Natural killer cell (primary cell): ENCODE measurements at regions not wholly inside any gene's neighbourhood (a gene's known extent, or its start where the extent isn't known, plus 50 kb on each side); places are given as distances from the start of the nearest gene placed in this dataset.

Experiments used
- ATAC-seq, 3 donors: fragments of 150-1000 bp in 2 of 3; fragments of 200-7000 bp in 1 of 3; cut with Tn5 transposase; 1 replicate in 1 of 3; 2 replicates in 2 of 3; pipeline ENCODE4 v1.10.0; 2021; ENCODE audit warnings: mild to moderate bottlenecking in 2 of 3, moderate library complexity in 2 of 3
- DNase-seq, 2 donors: peaks; one replicate each; pipeline versions ENCODE4 v3.0.0 to v3.0.0-alpha.2; 2013 to 2021; ENCODE audit warnings: mixed read lengths in 1 of 2
- H3K27ac ChIP-seq: one replicate; pipeline ENCODE4 v1.5.1; 2013; ENCODE audit warnings: mild to moderate bottlenecking, low read length
- H3K27me3 ChIP-seq: one replicate; pipeline ENCODE4 v1.6.1; 2013; ENCODE audit warnings: low read length; ENCODE audit not compliant: control insufficient read depth, insufficient read depth
- H3K36me3 ChIP-seq: one replicate; pipeline ENCODE4 v1.6.1; 2013; ENCODE audit warnings: low read length; ENCODE audit not compliant: control insufficient read depth, insufficient read depth
- H3K4me1 ChIP-seq: one replicate; pipeline ENCODE4 v1.6.1; 2013; ENCODE audit warnings: low read length; ENCODE audit not compliant: control insufficient read depth, insufficient read depth
- H3K4me3 ChIP-seq: one replicate; pipeline ENCODE4 v1.5.1; 2013; ENCODE audit warnings: low read length
- H3K9me3 ChIP-seq: one replicate; pipeline ENCODE4 v1.6.1; 2013; ENCODE audit warnings: low read length; ENCODE audit not compliant: control insufficient read depth, insufficient read depth
- H3K27ac Mint-ChIP-seq, 2 donors: one replicate each; pipeline ENCODE4 v1.8.0; 2022; ENCODE audit warnings: mild to moderate bottlenecking in 2 of 2, mixed read lengths in 2 of 2, moderate library complexity in 1 of 2
- H3K27me3 Mint-ChIP-seq, 2 donors: one replicate each; pipeline ENCODE4 v1.8.0; 2022; ENCODE audit warnings: low read depth in 2 of 2, mixed read lengths in 2 of 2
- H3K36me3 Mint-ChIP-seq: one replicate; pipeline ENCODE4 v1.8.0; 2022; ENCODE audit warnings: mixed read lengths
- H3K4me1 Mint-ChIP-seq, 2 donors: one replicate each; pipeline ENCODE4 v1.8.0; 2022; ENCODE audit warnings: mixed read lengths in 2 of 2
- H3K4me3 Mint-ChIP-seq: one replicate; pipeline ENCODE4 v1.8.0; 2022; ENCODE audit warnings: mild to moderate bottlenecking, moderate library complexity, mixed read lengths
- H3K9me3 Mint-ChIP-seq, 2 donors: one replicate each; pipeline ENCODE4 v1.8.0; 2022; ENCODE audit warnings: mixed read lengths in 2 of 2
- WGBS: methylation state at CpG from one replicate; pipeline ENCODE4 v1.1.7; 2013; ENCODE audit warnings: missing lambda C conversion rate; ENCODE audit not compliant: insufficient coverage; 5-methylcytosine and 5-hydroxymethylcytosine counted together
- intact Hi-C: fragments of 100-400 bp; cut with micrococcal nuclease; formaldehyde crosslinking; loops from one replicate; pipeline ENCODE4 v1.14.2; 2022
- TF ChIP-seq, protein P1 (sequence below): fragments of 200-600 bp; IDR thresholded peaks from one replicate; pipeline ENCODE4 v1.8.0; 2022; ENCODE audit warnings: antibody characterized with exemption

DNA sequence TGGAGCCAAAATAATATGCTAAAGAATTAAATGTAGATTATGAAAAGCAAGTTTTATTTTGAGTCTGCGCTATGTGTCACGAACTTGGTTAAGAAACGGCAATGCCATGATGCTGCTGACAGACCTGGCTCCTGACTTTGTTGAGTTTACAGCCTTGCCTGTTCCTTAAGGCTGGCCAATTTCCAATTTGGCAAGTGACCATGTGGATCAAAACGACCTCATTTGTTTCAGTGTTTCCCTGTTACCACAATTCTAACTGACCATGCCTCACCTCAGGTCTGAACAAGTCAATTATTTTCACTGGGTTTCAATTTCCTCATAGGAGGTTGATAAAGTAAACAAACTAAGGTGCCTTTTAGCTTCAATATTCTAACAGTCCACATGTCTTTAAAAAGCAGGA is 461.4 kb downstream of the ZNF608 start:
- Histone ChIP-seq H3K4me3 (no peak overlapping the region), H3K4me1 (no peaks in the 10 kb centered on the region), H3K9me3 (no peaks in the 10 kb centered on the region), H3K27me3 (no peaks in the 10 kb centered on the region), H3K27ac (no peak overlapping the region), H3K36me3 (no peaks in the 10 kb centered on the region)
- peaks cover 0 to 2% of the 10 kb centered on the region in 2 donors for H3K9me3 Mint-ChIP-seq
- intact Hi-C loops: no loop called here
- no peaks in the 10 kb centered on the region for H3K4me1 Mint-ChIP-seq
- H3K36me3 Mint-ChIP-seq: no peaks in the 10 kb centered on the region
- H3K27ac Mint-ChIP-seq: no peak overlapping the region
- 83% methylated on average over 4 of the region's 4 CpGs for WGBS
- H3K27me3 Mint-ChIP-seq: no peaks in the 10 kb centered on the region
- H3K4me3 Mint-ChIP-seq: no peak overlapping the region
- ATAC-seq (no peak), DNase-seq (no peak)
- TF ChIP-seq, protein P1, sequence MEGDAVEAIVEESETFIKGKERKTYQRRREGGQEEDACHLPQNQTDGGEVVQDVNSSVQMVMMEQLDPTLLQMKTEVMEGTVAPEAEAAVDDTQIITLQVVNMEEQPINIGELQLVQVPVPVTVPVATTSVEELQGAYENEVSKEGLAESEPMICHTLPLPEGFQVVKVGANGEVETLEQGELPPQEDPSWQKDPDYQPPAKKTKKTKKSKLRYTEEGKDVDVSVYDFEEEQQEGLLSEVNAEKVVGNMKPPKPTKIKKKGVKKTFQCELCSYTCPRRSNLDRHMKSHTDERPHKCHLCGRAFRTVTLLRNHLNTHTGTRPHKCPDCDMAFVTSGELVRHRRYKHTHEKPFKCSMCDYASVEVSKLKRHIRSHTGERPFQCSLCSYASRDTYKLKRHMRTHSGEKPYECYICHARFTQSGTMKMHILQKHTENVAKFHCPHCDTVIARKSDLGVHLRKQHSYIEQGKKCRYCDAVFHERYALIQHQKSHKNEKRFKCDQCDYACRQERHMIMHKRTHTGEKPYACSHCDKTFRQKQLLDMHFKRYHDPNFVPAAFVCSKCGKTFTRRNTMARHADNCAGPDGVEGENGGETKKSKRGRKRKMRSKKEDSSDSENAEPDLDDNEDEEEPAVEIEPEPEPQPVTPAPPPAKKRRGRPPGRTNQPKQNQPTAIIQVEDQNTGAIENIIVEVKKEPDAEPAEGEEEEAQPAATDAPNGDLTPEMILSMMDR: no peak

DNA sequence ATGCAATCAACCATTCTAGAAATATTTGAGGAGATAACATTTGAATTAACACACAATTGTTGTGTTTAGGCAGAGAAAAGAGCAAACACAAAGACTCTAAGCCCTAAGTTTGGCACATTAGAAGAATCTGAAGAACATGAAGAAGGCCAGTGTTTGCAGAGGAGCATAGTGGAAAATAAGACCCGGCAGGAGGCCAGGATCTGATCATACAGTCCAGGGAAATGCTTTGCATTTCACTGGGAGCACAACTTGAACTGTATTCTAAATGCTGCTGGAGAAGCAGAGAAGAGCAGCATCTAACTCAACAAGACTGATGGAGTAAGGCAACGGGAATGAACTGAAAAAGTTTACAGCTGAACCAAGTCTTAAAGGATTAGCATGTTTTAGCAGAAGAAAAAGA is 463.4 kb downstream of the ZNF608 start:
- DNase-seq: no peak
- H3K27ac ChIP-seq: no peak overlapping the region
- no peaks in the 10 kb centered on the region for H3K36me3 Mint-ChIP-seq
- H3K36me3 ChIP-seq: no peaks in the 10 kb centered on the region
- TF ChIP-seq, protein P1: no peak
- H3K4me1 ChIP-seq: no peaks in the 10 kb centered on the region
- H3K4me1 Mint-ChIP-seq: no peaks in the 10 kb centered on the region
- H3K27me3 ChIP-seq: no peaks in the 10 kb centered on the region
- WGBS: 61% methylated on average over 2 of the region's 2 CpGs
- H3K9me3 Mint-ChIP-seq: peaks cover 0 to 2% of the 10 kb centered on the region in 2 donors
- intact Hi-C loops: no loop called here
- no peak overlapping the region for H3K4me3 Mint-ChIP-seq
- no peak for ATAC-seq
- H3K4me3 ChIP-seq: no peak overlapping the region
- no peaks in the 10 kb centered on the region for H3K9me3 ChIP-seq
- H3K27me3 Mint-ChIP-seq: no peaks in the 10 kb centered on the region
- no peak overlapping the region for H3K27ac Mint-ChIP-seq

DNA sequence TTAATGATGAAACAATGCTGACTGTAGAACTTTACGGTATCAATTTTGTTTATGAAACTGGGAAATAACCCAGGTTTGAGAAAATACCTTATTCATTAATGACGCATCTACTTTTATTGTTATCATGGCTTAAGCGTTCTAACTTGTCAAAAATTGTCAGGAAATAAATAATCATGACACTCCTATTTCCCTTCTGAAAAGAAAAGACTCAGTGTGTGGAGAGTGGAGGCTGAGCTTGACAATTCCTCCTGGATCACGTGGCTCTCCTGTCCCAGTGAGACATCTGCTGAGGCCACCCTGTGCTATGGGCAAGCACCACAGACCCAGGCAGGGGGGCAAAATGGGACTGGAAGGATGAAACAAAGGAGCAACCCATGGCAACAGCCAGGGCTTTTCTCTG is 466.4 kb downstream of the ZNF608 start:
- TF ChIP-seq, protein P1: no peak
- H3K36me3 Mint-ChIP-seq: no peaks in the 10 kb centered on the region
- peaks cover 0 to 2% of the 10 kb centered on the region in 2 donors for H3K9me3 Mint-ChIP-seq
- no peak overlapping the region for H3K4me3 Mint-ChIP-seq
- ATAC-seq: no peak
- H3K9me3 ChIP-seq: no peaks in the 10 kb centered on the region
- WGBS: 92% methylated on average over 3 of the region's 4 CpGs
- H3K27me3 ChIP-seq: no peaks in the 10 kb centered on the region
- intact Hi-C loops: no loop called here
- H3K27ac Mint-ChIP-seq: no peak overlapping the region
- no peak overlapping the region for H3K27ac ChIP-seq
- no peaks in the 10 kb centered on the region for H3K27me3 Mint-ChIP-seq
- no peak for DNase-seq
- no peaks in the 10 kb centered on the region for H3K4me1 Mint-ChIP-seq
- no peaks in the 10 kb centered on the region for H3K36me3 ChIP-seq
- no peaks in the 10 kb centered on the region for H3K4me1 ChIP-seq
- H3K4me3 ChIP-seq: no peak overlapping the region

DNA sequence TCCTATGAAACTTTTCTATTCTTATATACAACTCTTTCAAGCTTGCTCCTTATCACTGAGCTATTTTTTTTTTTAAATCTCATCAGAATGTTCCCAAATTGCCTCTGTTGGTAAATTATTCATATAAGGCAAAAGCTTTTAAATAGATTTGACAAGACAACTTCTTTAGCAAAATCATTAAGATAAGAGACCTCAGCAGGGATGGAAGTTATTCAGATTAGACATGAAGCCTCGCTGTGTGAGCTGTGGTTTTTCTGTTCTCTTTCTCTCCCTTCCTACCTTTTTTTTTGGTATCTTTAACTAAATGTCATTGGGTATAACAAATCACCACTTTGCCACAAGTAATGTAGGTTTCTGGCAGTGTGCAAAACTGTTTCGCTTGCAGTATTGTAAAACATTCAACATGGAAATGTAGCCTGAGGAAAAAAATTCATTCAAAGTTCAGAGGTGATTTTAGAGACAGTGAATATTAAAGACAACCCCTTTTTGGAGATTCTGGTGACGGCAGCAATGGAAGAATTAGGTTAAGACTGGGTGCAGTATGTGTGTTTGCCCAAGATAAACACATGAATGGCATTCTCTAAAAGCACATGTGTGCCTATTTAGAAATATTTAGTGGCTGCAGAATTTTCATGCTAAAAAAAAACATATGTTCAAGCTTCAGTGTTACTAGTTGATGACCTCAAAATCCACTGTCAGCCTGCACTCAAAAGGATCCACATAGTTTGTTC is 467.1 kb downstream of the ZNF608 start:
- H3K4me3 Mint-ChIP-seq: no peak overlapping the region
- H3K27ac Mint-ChIP-seq: no peak overlapping the region
- no peaks in the 10 kb centered on the region for H3K27me3 Mint-ChIP-seq
- H3K4me1 Mint-ChIP-seq: no peaks in the 10 kb centered on the region
- Histone ChIP-seq H3K27me3 (no peaks in the 10 kb centered on the region), H3K4me3 (no peak overlapping the region), H3K9me3 (no peaks in the 10 kb centered on the region), H3K36me3 (no peaks in the 10 kb centered on the region), H3K4me1 (no peaks in the 10 kb centered on the region), H3K27ac (no peak overlapping the region)
- intact Hi-C loops: no loop called here
- ATAC-seq: no peak
- H3K9me3 Mint-ChIP-seq: peaks cover 0 to 2% of the 10 kb centered on the region in 2 donors
- no peak for DNase-seq
- no peaks in the 10 kb centered on the region for H3K36me3 Mint-ChIP-seq
- WGBS: 25% methylated on average over 3 of the region's 3 CpGs
- TF ChIP-seq, protein P1: no peak
